Pulmonary artery endothelial cell (primary cell): ENCODE measurements at regions not wholly inside any gene's neighbourhood (a gene's known extent, or its start where the extent isn't known, plus 50 kb on each side); places are given as distances from the start of the nearest gene placed in this dataset.

ENCODE experiments used
- DNase-seq: peaks from one replicate; pipeline ENCODE4 v3.0.0-alpha.2; 2011; ENCODE audit warnings: low read depth, low spot score

- no peak for DNase-seq
These were observed 679.0 kb downstream of the AACS start for GRCh38 chr12:125744201-125744600.

GRCh38 chr12:125755512-125755911, 690.3 kb downstream of the AACS start:
- DNase-seq = no peak

GRCh38 chr12:125766091-125766490, 700.9 kb downstream of the AACS start:
- no peak for DNase-seq

GRCh38 chr12:125772403-125772802, 707.2 kb downstream of the AACS start:
- no peak for DNase-seq

- no peak for DNase-seq
These were observed 707.9 kb downstream of the AACS start for GRCh38 chr12:125773033-125773640.

GRCh38 chr12:125775507-125775906, 710.3 kb downstream of the AACS start:
- no peak for DNase-seq

- no peak for DNase-seq
These were observed 711.0 kb downstream of the AACS start for GRCh38 chr12:125776212-125776611.

GRCh38 chr12:125786143-125786542, 720.9 kb downstream of the AACS start:
- DNase-seq = no peak

GRCh38 chr12:125794401-125794800, 729.2 kb downstream of the AACS start:
- no peak for DNase-seq

GRCh38 chr12:125797421-125798175, 732.4 kb downstream of the AACS start:
- no peak for DNase-seq

GRCh38 chr12:125804660-125805059, 739.4 kb downstream of the AACS start:
- no peak for DNase-seq

GRCh38 chr12:125824276-125824675, 759.0 kb downstream of the AACS start:
- no peak for DNase-seq

GRCh38 chr12:125835852-125836251, 770.6 kb downstream of the AACS start:
- no peak for DNase-seq

- no peak for DNase-seq
These were observed 771.4 kb downstream of the AACS start for GRCh38 chr12:125836647-125837046.

- DNase-seq = no peak
These were observed 776.1 kb downstream of the AACS start for GRCh38 chr12:125841332-125841731.

GRCh38 chr12:125852116-125852515, 786.9 kb downstream of the AACS start:
- no peak for DNase-seq

- DNase-seq = no peak
These were observed 787.4 kb downstream of the AACS start for GRCh38 chr12:125852679-125853078.

GRCh38 chr12:125853670-125854069, 788.4 kb downstream of the AACS start:
- no peak for DNase-seq

GRCh38 chr12:125856366-125856765, 791.1 kb downstream of the AACS start:
- DNase-seq = no peak

- DNase-seq = no peak
These were observed 791.7 kb downstream of the AACS start for GRCh38 chr12:125856896-125857295.

- no peak for DNase-seq
These were observed 795.5 kb downstream of the AACS start for GRCh38 chr12:125860672-125861288.
